CD4-positive, alpha-beta T cell treated with Interleukin-6 for 4 hours (primary cell): ENCODE measurements at regions not wholly inside any gene's neighbourhood (a gene's known extent, or its start where the extent isn't known, plus 50 kb on each side); places are given as distances from the start of the nearest gene placed in this dataset.

Experiments used
- DNase-seq: peaks from one replicate; pipeline ENCODE4 v3.0.0-alpha.2; 2020; ENCODE audit warnings: mixed read lengths

DNA sequence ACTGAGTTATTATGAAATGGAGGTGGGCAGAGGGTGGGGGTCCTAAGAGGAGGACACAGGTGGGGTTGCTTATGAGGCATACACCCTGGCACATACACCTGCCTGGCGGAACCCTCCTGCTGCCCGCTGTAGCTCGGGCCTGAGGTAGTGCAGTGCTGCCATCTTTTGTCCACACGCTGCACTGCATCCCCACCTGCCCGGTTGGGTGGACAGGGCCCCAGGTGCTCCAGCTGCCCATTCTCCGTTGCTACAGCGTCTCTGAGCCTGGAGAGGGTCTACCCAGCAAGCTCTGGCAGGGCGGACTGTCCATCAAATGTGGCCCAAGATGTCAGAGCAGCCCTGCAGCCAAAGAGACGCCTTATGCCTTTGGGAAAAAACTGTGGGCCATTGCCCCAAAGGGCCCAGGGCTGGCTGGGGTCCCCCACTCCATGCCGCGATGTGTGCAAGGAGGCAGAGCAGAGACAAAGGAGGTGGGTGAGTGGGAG lies 131.2 kb downstream of the BUD13 start:
- no peak for DNase-seq

DNA sequence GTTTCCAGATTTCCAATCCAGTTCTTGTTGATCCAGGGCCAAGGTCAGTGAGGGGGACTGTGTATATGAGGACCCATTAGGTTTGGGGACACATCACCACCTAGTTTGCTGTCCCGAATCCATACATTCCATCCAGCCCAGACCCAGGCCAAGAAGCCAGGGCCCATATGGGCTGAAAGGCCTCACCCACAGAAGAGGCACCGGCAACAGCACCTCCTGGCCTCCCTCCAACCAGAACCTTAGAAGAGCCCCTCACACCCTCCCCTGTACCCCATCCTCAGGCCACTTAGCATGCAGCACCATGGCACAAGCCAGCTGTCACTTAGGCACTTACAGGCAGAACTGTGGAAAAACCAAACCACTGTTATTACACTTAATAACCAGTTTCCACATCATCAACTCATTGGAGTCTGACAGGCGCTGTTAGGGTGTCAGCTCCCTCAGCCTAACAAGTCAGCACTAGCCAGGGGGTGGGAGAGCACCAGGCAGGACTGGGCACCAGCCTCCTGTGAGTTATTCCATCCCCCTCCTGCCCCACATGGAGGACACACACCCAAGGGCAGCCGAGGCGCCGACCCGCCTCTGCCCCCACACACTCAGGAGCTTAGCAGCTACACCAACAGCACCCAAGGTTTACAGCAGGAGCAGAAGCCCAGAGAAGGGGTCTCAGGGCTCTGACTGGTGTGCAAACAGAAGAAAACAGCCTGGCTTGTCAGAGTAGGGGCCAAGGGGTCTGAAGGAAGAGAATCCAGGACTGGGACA lies 132.0 kb downstream of the BUD13 start:
- no peak for DNase-seq

DNA sequence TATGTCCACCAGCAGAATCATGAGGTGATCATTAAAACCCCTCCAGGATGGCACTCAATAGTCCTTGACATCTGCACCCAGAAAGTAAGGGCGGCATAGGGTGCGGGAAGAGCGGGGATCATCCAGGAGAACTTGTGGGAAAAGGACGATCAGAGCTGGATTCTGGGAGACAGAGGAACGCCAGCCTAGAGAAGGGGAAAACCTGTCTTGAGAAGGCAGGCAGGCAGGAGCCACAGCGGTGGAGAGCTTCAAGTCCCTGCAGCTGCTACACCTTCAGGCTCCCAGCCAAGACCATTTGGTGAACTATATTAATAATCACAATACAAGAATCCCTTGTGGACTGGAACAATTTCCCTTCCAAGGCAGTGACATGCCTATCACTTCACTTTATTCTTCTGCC lies 134.3 kb downstream of the BUD13 start:
- DNase-seq: no peak

DNA sequence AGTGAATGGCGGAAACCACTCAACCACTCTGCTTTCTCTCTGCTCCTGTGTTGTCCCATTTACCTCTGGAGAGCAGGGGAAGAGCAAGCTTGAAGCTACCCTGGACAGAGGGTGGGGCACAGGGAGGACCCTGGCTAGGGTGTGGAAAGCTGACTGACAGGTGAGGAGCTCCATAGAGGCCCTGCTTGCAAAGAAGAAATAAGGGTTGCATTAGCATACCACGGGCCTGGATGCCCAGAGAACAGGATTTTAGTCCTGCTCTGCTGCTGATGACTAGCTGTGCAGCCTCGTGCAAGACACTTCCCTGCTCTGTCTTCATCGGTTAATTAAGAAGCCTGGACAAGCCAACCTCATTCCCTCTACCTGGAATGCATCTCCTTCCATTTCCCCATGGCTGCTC lies 135.0 kb downstream of the BUD13 start:
- DNase-seq: no peak

DNA sequence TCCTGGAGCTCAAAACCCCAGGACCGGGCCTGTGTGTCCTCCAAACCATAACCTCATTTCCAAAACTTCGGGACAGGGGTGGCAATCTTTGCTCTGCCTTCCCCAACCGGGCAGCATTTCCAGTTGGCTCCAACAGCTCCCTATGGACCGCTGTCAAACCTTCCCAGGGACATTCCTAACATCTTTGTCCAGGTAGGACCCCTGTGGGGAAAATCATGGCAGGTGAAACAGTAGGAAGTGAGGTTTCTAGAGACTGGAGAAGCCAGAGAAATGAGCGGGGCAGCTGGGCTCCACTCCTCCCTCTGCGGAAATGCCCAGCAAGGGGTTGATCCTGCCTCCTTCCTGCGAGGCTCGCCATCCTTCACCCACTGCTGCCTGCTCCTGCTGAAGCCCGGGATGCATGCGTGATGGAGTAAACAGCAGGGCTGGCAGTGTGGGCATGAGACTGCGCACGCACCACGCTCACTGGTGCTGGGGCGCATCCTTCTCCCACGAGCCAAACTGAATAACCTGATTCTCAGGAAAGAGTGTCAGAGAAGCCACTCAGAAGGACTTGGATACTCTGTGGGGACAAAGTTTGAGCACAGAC lies 136.4 kb downstream of the BUD13 start:
- no peak for DNase-seq

DNA sequence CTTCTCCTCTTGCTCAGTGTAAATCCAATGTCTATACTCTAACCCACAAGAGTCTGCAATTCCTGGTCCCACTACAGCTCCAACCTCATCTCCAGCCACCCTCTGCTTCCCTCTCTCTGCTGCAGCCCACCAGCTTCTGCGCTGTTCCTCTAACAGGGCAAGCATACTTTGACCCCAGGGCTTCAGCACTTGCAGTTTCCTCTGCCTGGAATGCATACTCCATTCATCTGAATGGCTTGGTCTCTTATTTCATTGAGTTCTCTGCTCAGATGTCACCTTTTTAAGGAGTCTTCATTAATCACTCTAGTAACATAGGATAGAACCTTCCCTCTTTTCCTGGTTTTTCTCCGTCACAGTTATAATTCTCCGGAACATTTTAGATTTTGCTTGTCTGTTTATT lies 141.6 kb downstream of the BUD13 start:
- DNase-seq: no peak

DNA sequence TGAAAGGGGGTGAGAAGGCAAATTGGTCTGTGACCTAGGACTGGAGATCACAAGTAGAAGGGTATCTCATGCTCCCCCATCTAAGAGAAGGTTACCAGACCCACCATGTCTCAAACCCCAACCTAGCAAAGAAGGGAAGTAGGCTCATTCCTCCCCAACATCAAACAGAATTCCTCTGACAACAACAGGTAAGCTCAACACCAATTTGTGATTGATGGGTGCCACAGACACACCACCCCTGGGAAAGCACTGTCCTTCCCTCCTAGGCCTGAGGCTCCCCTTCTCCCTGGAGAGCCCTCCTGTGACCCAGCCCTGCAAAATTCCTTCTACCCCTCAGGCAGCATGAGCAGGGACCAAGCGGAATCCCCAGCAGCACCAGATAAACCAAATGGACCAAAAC lies 154.3 kb downstream of the BUD13 start:
- DNase-seq: no peak

DNA sequence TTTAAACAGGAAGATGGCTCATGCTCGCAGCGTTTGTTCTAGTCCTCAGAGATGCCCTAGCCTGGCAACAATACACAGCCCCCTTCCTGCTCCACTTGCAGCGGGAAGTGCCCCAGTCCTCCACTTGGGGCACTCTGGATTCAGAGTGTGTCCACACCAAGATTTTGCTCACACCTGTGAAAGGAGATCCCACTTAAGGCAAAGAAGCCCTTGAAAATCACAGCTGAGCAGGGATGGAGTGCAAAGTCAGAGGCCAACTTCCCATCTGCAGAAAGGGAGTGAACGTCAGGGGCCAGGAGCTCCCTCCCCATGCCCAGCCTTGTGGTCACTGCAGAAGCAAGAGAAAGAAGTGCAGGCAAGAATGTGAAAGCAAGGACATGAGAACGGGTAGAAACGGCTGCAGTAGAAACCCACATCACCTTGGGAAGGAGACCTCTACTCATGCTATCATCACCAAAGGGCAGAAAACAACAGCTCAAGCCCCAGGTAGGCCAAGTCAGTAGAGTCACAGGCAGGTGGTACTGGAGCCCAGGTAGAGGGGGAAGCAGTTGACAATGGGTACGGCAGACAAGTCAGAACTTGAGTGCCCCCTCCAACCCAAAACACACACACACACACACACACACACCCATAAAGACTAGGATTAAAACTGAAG lies 157.4 kb downstream of the BUD13 start:
- no peak for DNase-seq

DNA sequence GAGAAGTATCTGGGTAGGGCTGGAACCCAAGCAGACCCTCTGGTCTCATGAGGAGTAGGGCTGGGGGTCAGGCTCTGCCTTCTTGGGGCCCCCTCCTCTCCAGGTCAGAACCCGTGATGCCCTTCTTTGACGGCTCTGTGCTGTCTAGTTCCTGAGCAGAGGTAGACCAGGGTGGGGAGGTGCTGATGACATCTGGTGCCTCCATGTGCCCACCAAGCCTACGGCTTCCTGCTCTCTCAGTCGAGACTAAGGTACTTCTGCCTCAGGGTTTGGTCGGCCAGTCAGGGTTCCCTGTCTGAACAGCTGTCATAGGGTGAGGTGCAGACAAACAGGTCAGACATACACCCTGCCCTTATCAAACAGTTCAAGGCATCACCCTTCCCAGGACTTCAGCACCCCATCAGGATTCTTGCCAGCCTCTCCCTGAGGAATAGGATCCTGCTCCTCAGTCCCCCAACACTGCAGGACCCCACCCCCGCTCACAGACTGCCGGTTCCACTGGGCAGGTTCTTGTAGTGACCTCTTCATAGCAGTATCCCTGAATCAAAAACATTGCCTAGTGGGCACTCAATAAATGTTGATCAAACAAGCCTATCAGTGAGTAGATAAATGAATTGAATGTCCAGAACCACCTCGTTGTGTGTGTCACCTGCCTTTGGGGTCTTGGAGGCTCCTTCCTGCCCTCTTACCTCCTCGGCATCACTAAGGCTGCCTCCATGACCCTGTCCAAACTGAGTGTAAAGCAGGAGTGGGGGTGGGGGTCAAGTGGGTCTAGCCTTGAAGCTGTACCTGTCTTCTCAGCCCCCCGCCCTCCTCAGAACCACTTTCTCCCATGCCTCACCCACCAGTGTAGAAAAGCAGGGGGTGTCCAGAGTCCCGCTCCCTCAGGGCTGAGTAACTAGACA lies 158.2 kb downstream of the BUD13 start:
- DNase-seq: no peak

DNA sequence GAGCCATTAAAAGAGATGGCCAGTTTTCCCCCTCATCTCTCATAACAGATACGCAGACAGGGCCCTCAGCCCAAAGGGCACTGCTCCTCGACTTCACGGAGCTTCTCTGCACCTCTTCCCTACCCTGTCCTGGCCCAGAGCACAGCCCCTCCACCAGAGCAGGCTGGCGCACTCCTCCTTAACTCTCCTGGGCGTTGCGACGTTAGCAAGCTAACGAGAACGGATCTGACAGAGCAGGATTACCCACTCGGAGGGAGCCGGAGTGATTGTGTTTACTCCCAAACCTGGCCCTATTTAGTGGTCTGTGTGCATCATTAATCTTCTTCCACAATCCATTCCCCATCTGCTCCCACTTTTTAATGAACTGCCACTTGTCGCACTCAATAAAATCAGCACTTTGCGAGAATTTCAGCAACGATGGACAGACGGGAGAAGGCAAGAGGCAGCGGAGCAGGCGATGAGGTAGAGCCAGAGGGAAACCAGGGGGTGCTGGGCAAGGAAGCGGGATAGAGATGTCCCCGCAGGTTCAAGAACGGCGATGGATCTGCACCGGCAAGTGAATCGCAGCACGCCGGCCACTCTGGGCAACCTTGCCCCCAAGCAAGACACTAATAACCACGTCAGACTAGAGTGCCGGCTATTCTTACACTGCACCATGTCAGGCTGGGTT lies 159.4 kb downstream of the BUD13 start:
- no peak for DNase-seq

DNA sequence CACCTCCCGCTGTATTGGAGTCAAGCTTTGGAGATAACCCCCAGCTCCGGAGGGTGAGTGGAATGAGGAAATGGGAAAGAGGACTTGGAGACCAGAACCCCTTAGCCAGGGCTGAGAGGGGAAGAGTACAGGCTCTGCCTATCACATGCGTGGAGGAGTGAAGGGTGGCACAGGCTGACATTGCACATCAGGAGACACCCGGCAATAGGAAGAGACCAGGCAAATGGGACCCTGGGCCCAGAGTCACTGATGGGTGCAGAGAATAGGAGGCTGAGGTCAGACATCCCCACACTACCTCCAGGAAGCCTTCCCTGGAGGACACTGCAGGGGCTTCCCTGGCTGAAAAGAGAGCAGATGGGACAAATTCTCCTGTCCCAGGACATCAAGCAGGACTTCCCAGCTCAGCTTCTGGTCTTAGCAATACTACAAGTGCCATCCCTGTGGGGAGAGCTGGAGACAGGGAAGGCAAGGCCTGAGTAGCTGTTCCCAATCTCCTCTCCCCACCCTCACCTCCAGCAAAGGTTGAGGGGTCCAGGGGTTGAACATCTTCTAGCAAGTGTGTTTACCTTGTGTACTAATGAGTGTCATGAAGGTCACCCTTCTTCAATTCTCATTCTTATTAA lies 160.7 kb downstream of the BUD13 start:
- no peak for DNase-seq

DNA sequence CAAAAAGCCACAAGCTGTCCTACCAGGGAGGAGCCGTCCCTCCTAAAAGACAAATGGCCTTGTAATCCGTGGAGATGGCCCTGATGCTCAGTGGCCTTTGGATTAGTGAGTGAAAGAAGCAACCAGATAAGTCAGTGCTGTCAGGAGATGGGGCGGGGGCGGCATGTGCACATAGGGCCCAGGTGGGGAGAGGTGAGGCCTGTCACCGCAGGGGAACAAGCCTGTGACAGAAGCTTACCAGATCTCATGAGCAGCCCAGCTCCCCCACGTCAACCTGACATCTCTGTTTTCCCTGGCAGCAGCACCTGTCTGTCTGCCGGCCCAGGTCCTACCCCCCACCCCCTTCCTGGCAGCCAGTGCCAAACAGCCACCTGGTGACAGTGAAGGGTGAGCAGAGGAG lies 162.6 kb downstream of the BUD13 start:
- no peak for DNase-seq

DNA sequence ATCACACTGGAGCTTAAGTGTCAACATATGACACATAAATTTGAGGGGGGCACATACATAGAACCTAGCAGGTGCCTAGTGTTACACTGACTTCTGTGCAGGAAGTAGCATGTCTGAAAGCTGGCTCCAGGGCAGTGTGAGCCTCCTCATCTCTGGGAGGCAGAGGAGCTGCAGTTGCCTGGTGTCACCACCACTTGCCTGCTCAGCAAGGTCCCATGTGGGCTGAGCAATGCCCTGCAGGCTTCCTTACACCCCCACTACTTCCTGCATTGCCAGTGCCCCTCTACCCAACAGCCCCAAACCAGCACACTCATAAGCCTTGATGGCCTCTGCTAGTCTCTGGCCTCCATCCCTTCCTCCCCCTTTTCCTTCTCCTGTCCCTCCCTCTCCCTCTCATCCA lies 165.8 kb downstream of the BUD13 start:
- no peak for DNase-seq

DNA sequence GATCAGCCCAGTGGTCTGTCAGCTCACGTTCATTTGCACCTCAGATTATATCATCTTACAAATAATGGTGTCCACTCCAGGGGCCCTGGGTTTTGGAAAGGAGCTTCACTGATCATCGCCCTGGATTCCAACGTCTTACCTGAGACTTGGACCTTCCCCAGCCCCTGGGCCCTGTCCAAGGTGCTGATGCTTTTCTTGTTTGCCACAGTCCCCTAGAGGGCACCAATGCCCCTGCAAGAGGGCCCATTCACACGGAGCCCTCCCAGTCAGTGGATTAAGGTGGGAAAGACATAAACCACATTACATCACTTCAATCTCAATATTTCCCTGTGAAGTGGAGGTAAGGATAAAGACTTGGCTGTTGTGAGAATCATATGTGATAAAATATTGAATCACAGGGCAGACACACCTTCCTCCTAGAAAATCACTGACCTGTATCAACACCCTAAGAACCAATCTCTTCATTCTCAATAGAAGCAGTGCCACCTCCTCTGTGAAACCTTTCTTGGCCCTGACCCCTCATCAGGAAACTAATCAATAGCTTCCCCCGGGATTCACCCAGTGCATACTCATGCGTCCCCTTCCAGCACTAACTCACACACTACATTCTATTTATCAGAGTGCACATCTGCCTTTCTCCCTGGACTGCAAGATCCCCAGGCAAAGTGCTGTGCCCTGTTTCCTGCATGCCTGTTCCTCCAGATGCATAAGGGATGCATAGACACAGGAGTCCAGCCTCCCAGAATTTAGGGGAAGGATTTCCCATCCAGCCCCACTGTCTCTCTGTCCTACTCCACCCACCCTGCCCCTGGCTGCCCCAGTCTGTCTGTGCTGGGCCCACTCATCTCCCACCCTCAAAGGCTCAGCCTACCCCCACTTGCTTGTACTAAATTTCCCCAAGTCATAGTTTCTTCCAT lies 167.0 kb downstream of the BUD13 start:
- DNase-seq: no peak

DNA sequence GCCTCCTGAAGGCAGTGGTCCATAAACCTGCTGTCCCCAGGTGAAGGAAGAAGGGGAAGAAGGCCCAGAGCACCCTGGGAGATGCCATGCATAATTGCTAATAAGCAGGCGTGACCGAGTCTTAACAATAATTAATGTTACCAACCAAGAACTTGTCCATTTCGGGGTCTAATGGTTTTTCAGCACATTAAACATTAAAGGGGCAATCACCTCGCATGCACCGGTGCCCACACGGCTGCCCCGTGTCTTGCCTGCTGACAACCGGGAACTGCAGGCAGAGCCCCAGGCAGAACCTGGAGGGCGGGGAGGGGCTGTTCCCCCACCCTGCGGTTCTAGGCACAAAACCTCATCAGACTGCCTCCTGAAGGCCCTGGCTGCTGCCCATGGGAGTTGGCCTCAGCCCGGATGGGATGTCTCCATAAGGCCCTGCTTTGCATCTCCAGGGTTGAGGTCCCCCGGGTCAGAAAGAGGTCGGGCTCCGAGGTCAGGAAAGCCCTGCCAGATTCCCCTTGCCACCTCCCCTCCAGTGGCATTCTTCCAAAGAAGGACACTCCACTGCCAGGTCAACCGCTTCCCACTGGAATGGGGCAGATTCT lies 169.0 kb downstream of the BUD13 start:
- DNase-seq: no peak

DNA sequence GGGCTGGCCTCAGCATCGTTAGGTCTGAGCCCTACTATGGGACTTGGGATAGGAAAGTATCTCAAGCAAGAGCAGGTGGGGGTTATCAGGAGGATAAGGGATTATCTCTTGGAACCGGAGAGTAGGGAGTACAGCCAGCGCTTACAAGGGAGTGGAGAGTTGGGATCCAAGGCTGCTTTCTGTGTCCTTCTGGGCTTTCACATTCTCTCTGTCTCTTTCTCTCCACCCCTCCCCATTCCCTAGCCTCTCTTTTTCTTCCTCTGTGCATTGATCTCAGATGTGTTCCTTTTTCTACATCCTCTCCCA lies 170.2 kb downstream of the BUD13 start:
- no peak for DNase-seq

DNA sequence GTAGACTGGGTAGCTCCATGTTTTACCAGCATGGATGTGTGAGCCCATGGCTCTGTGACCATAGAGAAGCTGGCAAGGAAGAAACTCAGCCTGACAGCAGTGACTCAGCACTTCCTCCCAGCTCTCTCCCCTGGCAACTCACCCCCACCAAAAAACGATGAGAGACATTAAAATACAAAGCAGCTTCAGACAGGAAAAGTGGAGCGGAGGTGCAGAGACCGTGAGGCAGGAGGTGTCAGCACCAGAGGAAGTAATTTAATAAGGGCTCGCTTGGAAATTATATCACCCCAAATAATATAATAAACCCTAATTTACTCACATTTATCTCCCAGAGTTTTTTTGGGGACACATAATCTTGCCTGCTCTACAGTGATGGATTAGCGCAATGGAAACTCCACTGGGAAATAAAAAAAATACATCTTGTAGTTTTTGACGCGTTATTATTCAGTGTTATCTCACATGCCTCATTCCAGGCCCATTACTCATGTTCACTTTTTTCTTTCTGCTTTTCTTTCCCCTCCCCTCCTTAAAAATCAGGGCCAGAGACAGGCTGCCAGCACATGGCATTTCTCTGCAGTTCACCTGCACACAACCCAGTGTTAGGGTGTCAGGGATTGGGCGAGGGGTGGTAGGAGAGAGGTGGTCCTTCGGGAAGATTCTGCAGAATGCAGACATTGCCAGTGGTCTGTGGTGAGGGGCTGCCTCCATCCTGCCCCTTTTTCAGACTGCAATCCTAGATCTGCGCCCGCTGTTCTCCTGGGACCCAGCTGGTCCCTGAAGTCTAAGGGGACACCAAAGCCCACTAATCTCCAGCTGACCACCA lies 170.8 kb downstream of the BUD13 start:
- no peak for DNase-seq

DNA sequence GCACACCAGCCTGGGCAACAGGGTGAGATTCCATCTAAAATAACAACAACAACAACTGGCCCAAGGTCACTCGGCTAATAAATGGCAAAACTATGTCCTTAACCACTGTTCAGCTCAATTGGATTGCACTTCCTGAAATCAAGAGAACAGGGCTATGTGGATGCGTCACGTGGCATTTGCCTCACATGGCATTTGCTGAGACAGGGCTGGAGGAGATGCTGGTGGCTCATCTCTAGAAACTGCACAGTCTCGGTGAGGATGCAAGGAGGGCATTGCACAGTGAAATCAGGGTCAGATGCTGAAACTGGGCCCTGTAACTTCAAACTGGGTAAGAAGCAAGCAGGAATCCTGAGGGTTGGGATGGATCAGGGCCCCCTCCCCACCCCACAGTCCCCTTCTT lies 171.9 kb downstream of the BUD13 start:
- no peak for DNase-seq

DNA sequence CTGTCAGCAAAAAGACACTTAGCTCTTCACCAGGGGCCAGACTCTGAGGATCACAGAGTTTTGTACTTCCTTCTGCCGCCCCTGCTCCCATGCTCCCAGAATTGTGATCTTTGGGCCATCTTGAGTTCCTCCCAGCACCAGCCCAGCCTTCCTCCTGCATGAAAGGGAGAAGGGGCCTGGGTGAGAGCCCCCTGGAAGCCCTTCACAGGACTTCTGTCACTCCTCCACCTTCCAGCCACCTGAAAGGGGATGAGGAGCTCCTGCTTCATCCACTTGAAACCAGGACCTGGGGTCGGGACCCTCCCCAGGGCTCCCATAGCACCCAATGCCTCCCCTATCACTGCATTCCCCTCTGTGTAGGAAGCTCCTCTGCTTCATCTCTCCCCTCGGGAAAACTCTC lies 174.2 kb downstream of the BUD13 start:
- DNase-seq: no peak

DNA sequence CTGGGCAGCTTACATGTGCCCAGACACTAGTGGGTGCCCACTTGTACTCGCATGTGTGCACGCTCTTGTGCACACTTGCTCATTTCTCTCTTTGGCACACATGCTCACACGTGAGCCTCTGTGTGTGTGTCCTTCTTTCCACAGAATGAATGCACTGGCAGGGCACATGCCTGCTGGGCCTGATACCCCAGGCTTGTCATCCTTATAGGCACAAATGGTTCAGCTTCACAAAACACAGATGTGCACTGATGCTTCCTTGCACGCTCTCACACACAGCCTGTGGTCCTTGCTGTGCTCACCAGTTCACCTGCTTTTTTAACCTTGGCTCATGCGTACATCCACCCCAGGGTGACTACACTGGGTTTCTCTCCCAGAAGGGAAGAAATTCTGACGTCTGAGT lies 174.8 kb downstream of the BUD13 start:
- no peak for DNase-seq
